Right lobe of liver (tissue), 6 donors: ENCODE measurements at regions not wholly inside any gene's neighbourhood (a gene's known extent, or its start where the extent isn't known, plus 50 kb on each side); places are given as distances from the start of the nearest gene placed in this dataset.

Source experiments
- ATAC-seq, 4 donors: fragments of 200-7000 bp; cut with Tn5 transposase; one replicate each; pipeline ENCODE4 v1.9.1; 2020; ENCODE audit warnings: mild to moderate bottlenecking in 4 of 4, moderate library complexity in 4 of 4
- DNase-seq, 3 donors: peaks; one replicate each; pipeline ENCODE4 v3.0.0-alpha.2; 2020
- H3K27ac ChIP-seq, 3 donors: fragments of 200-600 bp; one replicate each; pipeline ENCODE4 v1.8.0; 2022
- H3K27me3 ChIP-seq, 2 donors: fragments of 200-600 bp; one replicate each; pipeline ENCODE4 v1.8.0; 2022
- H3K36me3 ChIP-seq, 4 donors: fragments of 200-600 bp; sonication (generic) in 1 of 4; one replicate each; pipeline versions ENCODE4 v1.5.1 to v1.8.0; 2017 to 2022; ENCODE audit warnings: control low read depth in 1 of 4
- H3K4me1 ChIP-seq, 4 donors: fragments of 200-600 bp; sonication (generic) in 1 of 4; one replicate each; pipeline versions ENCODE4 v1.5.1 to v1.8.0; 2017 to 2022; ENCODE audit warnings: control low read depth in 1 of 4
- H3K4me3 ChIP-seq, 3 donors: fragments of 200-600 bp; one replicate each; pipeline ENCODE4 v1.8.0; 2022
- H3K9me3 ChIP-seq, 4 donors: fragments of 200-600 bp; sonication (generic) in 1 of 4; one replicate each; pipeline versions ENCODE4 v1.5.1 to v1.8.0; 2017 to 2022; ENCODE audit warnings: control low read depth in 1 of 4
- CTCF ChIP-seq, 4 donors: fragments of 200-600 bp in 3 of 4; fragments of 450-650 bp in 1 of 4; IDR thresholded peaks; one replicate each; pipeline versions ENCODE4 v1.5.1 to v1.8.0; 2016 to 2022; ENCODE audit warnings: antibody characterized with exemption in 4 of 4, mild to moderate bottlenecking in 2 of 4
- POLR2A ChIP-seq: fragments of 450-650 bp; IDR thresholded peaks from one replicate; pipeline ENCODE4 v1.6.1; 2017; ENCODE audit warnings: antibody characterized with exemption, mild to moderate bottlenecking
- WGBS: methylation state at CpG from one replicate; pipeline ENCODE4 v1.1.6; 2018; ENCODE audit warnings: low coverage, low lambda C conversion rate; ENCODE audit not compliant: insufficient coverage; ENCODE audit errors: missing lambda C conversion rate; 5-methylcytosine and 5-hydroxymethylcytosine counted together
- intact Hi-C, 2 donors: fragments of 100-400 bp; cut with DNase I; formaldehyde crosslinking; loops; one replicate each; pipeline versions ENCODE4 v1.11.2 to v1.14.1; 2022
- donor health status: DM: no; HTN: yes; CAD: no.
- donor health status: DM: no; HTN: no; CAD: no.
- donor health status: DM: no; HTN: no; CAD: no.
- donor health status: DM: no; HTN: yes; CAD: no.
- donor health status: DM: no; HTN: yes; CAD: no.

DNA sequence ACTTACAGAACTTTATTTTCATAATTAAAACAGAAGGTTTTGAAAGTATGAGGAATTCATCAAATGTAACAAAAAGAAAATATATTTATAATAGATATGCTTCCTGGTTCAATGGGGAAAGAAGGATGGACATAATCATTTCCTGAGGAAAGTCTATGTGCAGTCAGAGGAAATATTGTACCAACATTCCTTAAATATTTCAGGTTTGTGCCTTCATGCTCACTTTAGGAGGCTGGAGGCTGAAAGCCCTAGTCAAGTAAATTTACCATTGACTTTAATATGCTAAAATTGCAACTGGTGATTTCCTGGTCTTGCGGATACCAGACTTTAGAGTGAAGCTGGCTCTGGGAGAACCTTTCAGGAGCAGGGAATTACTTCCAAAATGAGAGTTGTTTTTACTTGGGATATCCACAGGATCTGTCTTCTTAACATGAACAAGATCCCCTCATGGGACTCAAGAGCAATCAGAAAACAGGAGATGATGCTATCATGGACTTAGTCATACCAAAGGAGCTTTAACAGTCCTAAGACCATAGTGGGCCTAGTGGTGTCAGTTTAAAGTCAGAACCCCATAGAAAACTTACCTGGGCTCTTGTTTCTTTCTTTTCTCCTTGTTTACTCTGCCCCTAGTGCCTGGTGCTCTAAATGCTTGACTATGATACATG lies 762.8 kb upstream of the GRAMD2B start:
- H3K9me3 ChIP-seq: no peaks in the 10 kb centered on the region
- no peaks in the 10 kb centered on the region for H3K4me1 ChIP-seq
- no peak for DNase-seq
- no peak overlapping the region for H3K27ac ChIP-seq
- no peak overlapping the region for H3K4me3 ChIP-seq
- intact Hi-C loops: no loop called here
- no peaks in the 10 kb centered on the region for H3K36me3 ChIP-seq
- WGBS: 75% methylated on average over 1 of the region's 1 CpG
- ATAC-seq: no peak
- TF ChIP-seq POLR2A (no peak), CTCF (IDR thresholded peaks at IDR 0.05) (no peak)
- no peaks in the 10 kb centered on the region for H3K27me3 ChIP-seq

- ATAC-seq: no peak
- Histone ChIP-seq H3K27me3 (no peaks in the 10 kb centered on the region), H3K4me1 (no peaks in the 10 kb centered on the region), H3K27ac (no peak overlapping the region), H3K4me3 (no peak overlapping the region), H3K36me3 (no peaks in the 10 kb centered on the region), H3K9me3 (no peaks in the 10 kb centered on the region)
- 86% methylated on average over 1 of the region's 1 CpG for WGBS
- DNase-seq: no peak
- intact Hi-C loops: no loop called here
- TF ChIP-seq POLR2A: no peak
- TF ChIP-seq CTCF (IDR thresholded peaks at IDR 0.05): no peak
These were observed 761.6 kb upstream of the GRAMD2B start for GRCh38 chr5:125661584-125661983.

- intact Hi-C loops: no loop called here
- Histone ChIP-seq H3K4me3 (no peak overlapping the region), H3K4me1 (no peaks in the 10 kb centered on the region), H3K36me3 (no peaks in the 10 kb centered on the region), H3K9me3 (no peaks in the 10 kb centered on the region), H3K27ac (no peak overlapping the region), H3K27me3 (no peaks in the 10 kb centered on the region)
- no peak for DNase-seq
- TF ChIP-seq CTCF (IDR thresholded peaks at IDR 0.05): no peak
- no peak for TF ChIP-seq POLR2A
- ATAC-seq: no peak
These were observed 754.3 kb upstream of the GRAMD2B start for GRCh38 chr5:125668884-125669283.

GRCh38 chr5:125673359-125673950 lies 749.8 kb upstream of the GRAMD2B start:
- Histone ChIP-seq H3K27me3 (no peaks in the 10 kb centered on the region), H3K36me3 (no peaks in the 10 kb centered on the region), H3K4me3 (no peak overlapping the region), H3K9me3 (no peaks in the 10 kb centered on the region), H3K27ac (no peak overlapping the region), H3K4me1 (no peaks in the 10 kb centered on the region)
- 59% methylated on average over 4 of the region's 4 CpGs for WGBS
- TF ChIP-seq CTCF (IDR thresholded peaks at IDR 0.05): no peak
- TF ChIP-seq POLR2A: no peak
- intact Hi-C loops: no loop called here
- DNase-seq: no peak
- no peak for ATAC-seq

GRCh38 chr5:125679522-125679921 lies 743.7 kb upstream of the GRAMD2B start:
- DNase-seq (no peak), ATAC-seq (no peak)
- Histone ChIP-seq H3K9me3 (no peaks in the 10 kb centered on the region), H3K4me1 (no peaks in the 10 kb centered on the region), H3K4me3 (no peak overlapping the region), H3K27ac (no peak overlapping the region), H3K36me3 (no peaks in the 10 kb centered on the region), H3K27me3 (no peaks in the 10 kb centered on the region)
- TF ChIP-seq CTCF (IDR thresholded peaks at IDR 0.05): no peak
- TF ChIP-seq POLR2A: no peak
- 78% methylated on average over 1 of the region's 1 CpG for WGBS
- intact Hi-C loops: no loop called here
